ENCODE measurements at regions not wholly inside any gene's neighbourhood (a gene's known extent, or its start where the extent isn't known, plus 50 kb on each side); places are given as distances from the start of the nearest gene placed in this dataset.

GRCh38 chr4:20386001-20386740 is 134.5 kb downstream of the SLIT2 start:
- no peaks in the 10 kb centered on the region for H3K36me3 ChIP-seq (ENCODE audit: insufficient read depth, low read length)
- H3K9me3 ChIP-seq (ENCODE audit: insufficient read depth, low read length, severe bottlenecking): no peaks in the 10 kb centered on the region
- DNase-seq (no peak), ATAC-seq (ENCODE audit: insufficient read depth, low read depth) (no peak)
- H3K4me3 ChIP-seq (ENCODE audit: low read depth in 1 of 2, low read length in 2 of 2): no peak overlapping the region
- no peak overlapping the region for H2AFZ ChIP-seq (ENCODE audit: low read depth, low read length)
- no peak overlapping the region for H3K27ac ChIP-seq (ENCODE audit: low read length)
- H3K9ac ChIP-seq (ENCODE audit: low read depth, low read length): no peak overlapping the region
- no peaks in the 10 kb centered on the region for H3K4me1 ChIP-seq (ENCODE audit: insufficient read depth, low read length)
- H3K79me2 ChIP-seq (ENCODE audit: insufficient read depth, low read length): no peaks in the 10 kb centered on the region
- peaks cover 2% of the 10 kb centered on the region for H3K27me3 ChIP-seq (ENCODE audit: insufficient read depth, low read length, poor library complexity)
- no peak overlapping the region for H3K4me2 ChIP-seq (ENCODE audit: insufficient read depth, low read length)
- TF ChIP-seq CTCF (IDR thresholded peaks at IDR 0.05; ENCODE audit: borderline replicate concordance, extremely low read depth, low read length, poor library complexity, severe bottlenecking) (no peak), EZH2 (IDR thresholded peaks at IDR 0.05; ENCODE audit: borderline replicate concordance, low read depth, low read length, severe bottlenecking) (no peak)
- H4K20me1 ChIP-seq (ENCODE audit: insufficient read depth, low read length): no peaks in the 10 kb centered on the region

GRCh38 chr4:20386906-20387305 is 135.2 kb downstream of the SLIT2 start:
- Histone ChIP-seq H3K4me3 (ENCODE audit: low read depth in 1 of 2, low read length in 2 of 2) (no peak overlapping the region), H3K79me2 (ENCODE audit: insufficient read depth, low read length) (no peaks in the 10 kb centered on the region), H3K36me3 (ENCODE audit: insufficient read depth, low read length) (no peaks in the 10 kb centered on the region), H2AFZ (ENCODE audit: low read depth, low read length) (no peak overlapping the region), H3K27ac (ENCODE audit: low read length) (no peak overlapping the region), H3K4me2 (ENCODE audit: insufficient read depth, low read length) (no peak overlapping the region), H3K9ac (ENCODE audit: low read depth, low read length) (no peak overlapping the region), H4K20me1 (ENCODE audit: insufficient read depth, low read length) (no peaks in the 10 kb centered on the region), H3K27me3 (ENCODE audit: insufficient read depth, low read length, poor library complexity) (peaks cover 2% of the 10 kb centered on the region), H3K4me1 (ENCODE audit: insufficient read depth, low read length) (no peaks in the 10 kb centered on the region), H3K9me3 (ENCODE audit: insufficient read depth, low read length, severe bottlenecking) (no peaks in the 10 kb centered on the region)
- TF ChIP-seq EZH2 (IDR thresholded peaks at IDR 0.05; ENCODE audit: borderline replicate concordance, low read depth, low read length, severe bottlenecking): no peak
- TF ChIP-seq CTCF (IDR thresholded peaks at IDR 0.05; ENCODE audit: borderline replicate concordance, extremely low read depth, low read length, poor library complexity, severe bottlenecking): no peak
- no peak for ATAC-seq (ENCODE audit: insufficient read depth, low read depth)
- DNase-seq: no peak

GRCh38 chr4:20391198-20391597 is 139.5 kb downstream of the SLIT2 start:
- H3K4me2 ChIP-seq (ENCODE audit: insufficient read depth, low read length): no peak overlapping the region
- no peaks in the 10 kb centered on the region for H3K79me2 ChIP-seq (ENCODE audit: insufficient read depth, low read length)
- ATAC-seq (ENCODE audit: insufficient read depth, low read depth): no peak
- TF ChIP-seq CTCF (IDR thresholded peaks at IDR 0.05; ENCODE audit: borderline replicate concordance, extremely low read depth, low read length, poor library complexity, severe bottlenecking) (no peak), EZH2 (IDR thresholded peaks at IDR 0.05; ENCODE audit: borderline replicate concordance, low read depth, low read length, severe bottlenecking) (no peak)
- H3K4me1 ChIP-seq (ENCODE audit: insufficient read depth, low read length): no peaks in the 10 kb centered on the region
- H3K27ac ChIP-seq (ENCODE audit: low read length): no peak overlapping the region
- no peak overlapping the region for H3K4me3 ChIP-seq (ENCODE audit: low read depth in 1 of 2, low read length in 2 of 2)
- no peaks in the 10 kb centered on the region for H3K36me3 ChIP-seq (ENCODE audit: insufficient read depth, low read length)
- DNase-seq: no peak
- H4K20me1 ChIP-seq (ENCODE audit: insufficient read depth, low read length): no peaks in the 10 kb centered on the region
- H2AFZ ChIP-seq (ENCODE audit: low read depth, low read length): no peak overlapping the region
- H3K27me3 ChIP-seq (ENCODE audit: insufficient read depth, low read length, poor library complexity): peaks cover 2% of the 10 kb centered on the region
- no peak overlapping the region for H3K9ac ChIP-seq (ENCODE audit: low read depth, low read length)
- H3K9me3 ChIP-seq (ENCODE audit: insufficient read depth, low read length, severe bottlenecking): no peaks in the 10 kb centered on the region

Data from DND-41 (cell line).